HG03280 (cell line): ENCODE measurements at regions not wholly inside any gene's neighbourhood (a gene's known extent, or its start where the extent isn't known, plus 50 kb on each side); places are given as distances from the start of the nearest gene placed in this dataset.
"Not testable (repeated sequence)": the region's sequence is repeated elsewhere in the genome, so short reads cannot be mapped to it uniquely, and the experiment has no call there.

Experiments used
- ATAC-seq: cut with Tn5 transposase; IDR thresholded peaks from one replicate; pipeline ENCODE4 v1.9.1; 2021; ENCODE audit warnings: mild to moderate bottlenecking, moderate library complexity; ENCODE audit not compliant: unreplicated experiment

GRCh38 chr20:19868441-19868840 lies 110.4 kb downstream of the RIN2 start:
- ATAC-seq: no peak

- ATAC-seq: no peak
These were observed 113.9 kb downstream of the RIN2 start for GRCh38 chr20:19872001-19872400.

DNA sequence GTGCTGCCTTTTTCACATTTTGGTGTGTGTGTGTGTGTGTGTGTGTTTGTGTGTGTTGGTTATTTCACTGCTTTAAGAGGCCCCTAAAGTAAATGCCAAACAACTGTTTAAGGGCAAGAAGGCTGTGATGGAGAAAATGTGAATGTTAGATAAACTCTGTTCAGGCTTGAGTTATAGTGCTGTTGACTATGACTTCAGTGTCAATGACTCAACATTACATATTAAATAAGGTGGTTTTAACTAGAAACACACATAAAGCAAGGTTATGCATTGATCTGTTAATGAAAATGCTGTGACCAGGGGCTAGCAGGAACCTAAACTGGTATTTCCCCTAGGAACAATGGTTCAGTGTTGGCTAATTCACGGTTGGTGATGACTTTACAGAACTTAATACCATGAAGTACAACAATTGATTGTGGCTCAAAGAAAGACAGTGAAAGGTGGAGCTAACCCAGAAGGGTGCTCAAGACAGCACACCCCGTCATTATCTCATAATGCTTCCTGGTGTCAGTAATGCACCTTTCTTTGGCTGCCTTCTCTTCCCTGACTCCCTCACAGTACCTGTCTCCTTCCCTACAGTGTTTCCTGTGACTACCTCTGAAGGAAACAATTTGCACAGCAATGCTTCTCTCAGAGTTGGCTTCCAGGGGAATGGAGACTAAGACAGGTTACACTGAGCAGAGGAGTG lies 116.1 kb downstream of the RIN2 start:
- ATAC-seq: no peak

- ATAC-seq: no peak
These were observed 117.5 kb downstream of the RIN2 start for GRCh38 chr20:19875376-19876221.

DNA sequence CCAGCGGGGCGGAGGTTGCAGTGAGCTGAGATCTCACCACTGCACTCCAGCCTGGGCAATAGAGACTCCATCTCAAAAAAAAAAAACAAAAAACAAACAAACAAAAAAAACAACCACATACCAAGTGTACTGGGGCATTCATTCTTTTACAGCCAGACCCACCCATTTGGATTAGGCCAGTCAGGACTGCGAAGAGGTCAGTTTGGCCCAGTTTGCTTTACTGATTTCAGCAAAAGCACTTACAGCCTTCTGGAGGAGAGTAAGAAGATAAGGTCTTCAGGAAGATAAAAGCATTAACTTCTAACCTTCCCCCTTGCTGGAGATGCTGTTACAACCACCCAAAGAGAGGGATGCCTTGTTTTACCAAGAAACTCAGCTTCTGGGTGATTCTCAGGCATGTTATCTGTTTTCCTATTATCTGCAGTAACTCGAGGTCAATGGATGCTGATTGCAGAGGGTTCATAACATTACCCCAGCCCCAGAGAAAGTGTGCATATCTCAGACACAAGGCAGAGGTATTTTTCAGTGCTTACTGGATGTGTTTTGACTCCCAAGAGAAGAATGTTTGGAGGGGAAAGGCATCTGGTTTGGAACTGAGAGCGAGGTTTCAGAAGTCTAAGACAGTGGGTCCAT lies 118.9 kb downstream of the RIN2 start:
- no peak for ATAC-seq

GRCh38 chr20:19879874-19880255 lies 121.8 kb downstream of the RIN2 start:
- not testable (repeated sequence) for ATAC-seq

- ATAC-seq: no peak
These were observed 122.4 kb downstream of the RIN2 start for GRCh38 chr20:19880256-19881079.

- no peak for ATAC-seq
These were observed 123.2 kb downstream of the RIN2 start for GRCh38 chr20:19881080-19881840.

DNA sequence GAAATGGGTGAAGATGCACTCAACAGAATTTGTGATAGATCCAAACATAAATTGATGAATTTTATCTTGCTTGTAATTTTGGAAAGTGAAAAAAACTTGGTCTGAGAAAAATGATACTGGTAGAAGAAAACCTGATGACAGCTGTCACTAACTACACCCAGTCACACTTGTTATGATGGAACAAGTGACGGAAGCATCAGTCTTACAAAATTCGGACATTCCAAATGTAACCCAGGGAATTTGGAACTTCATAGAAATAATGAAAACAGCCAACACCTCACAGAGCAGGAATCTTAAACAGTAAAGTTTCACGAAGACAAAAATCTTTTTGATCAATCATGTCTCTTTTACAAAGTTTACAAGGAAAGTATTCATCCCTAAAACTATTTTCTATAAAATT lies 123.9 kb downstream of the RIN2 start:
- no peak for ATAC-seq

- no peak for ATAC-seq
These were observed 124.4 kb downstream of the RIN2 start for GRCh38 chr20:19882446-19882845.

DNA sequence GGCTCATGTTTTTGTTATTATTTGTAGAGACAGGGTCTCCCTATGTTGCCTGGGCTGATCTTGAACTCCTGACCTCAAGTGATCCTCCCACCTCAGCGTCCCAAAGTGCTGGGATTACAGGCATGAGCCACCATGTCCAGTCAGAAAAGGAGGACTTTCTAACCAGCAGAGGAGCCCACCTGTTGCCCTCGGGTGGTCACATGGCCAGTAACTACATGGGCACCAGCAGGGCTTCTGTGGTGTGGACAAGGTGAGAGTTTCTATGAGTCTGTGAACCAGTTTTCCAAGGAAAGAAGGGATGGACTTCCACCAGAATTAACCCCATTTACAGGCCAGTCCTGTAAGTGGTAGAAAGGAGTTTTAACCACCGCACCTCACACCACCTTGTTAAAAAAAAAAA lies 125.4 kb downstream of the RIN2 start:
- ATAC-seq: no peak

DNA sequence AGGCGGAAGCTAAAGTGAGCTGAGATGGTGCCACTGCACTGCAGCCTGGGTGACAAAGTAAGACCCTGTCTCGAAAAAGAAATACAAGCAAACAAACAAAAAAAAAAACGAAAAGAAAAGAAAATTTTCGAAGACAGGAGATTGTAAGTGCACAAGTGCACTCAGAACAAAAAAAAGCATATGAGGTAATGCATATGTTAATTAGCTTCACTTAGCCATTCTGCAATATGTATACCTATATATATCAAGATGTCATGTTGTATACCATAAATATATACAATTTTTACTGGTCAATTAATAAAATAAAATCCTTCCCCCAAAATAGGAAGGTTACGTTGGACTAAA lies 127.5 kb downstream of the RIN2 start:
- no peak for ATAC-seq

GRCh38 chr20:19885939-19886660 lies 128.0 kb downstream of the RIN2 start:
- no peak for ATAC-seq

GRCh38 chr20:19886661-19887288 lies 128.7 kb downstream of the RIN2 start:
- no peak for ATAC-seq

DNA sequence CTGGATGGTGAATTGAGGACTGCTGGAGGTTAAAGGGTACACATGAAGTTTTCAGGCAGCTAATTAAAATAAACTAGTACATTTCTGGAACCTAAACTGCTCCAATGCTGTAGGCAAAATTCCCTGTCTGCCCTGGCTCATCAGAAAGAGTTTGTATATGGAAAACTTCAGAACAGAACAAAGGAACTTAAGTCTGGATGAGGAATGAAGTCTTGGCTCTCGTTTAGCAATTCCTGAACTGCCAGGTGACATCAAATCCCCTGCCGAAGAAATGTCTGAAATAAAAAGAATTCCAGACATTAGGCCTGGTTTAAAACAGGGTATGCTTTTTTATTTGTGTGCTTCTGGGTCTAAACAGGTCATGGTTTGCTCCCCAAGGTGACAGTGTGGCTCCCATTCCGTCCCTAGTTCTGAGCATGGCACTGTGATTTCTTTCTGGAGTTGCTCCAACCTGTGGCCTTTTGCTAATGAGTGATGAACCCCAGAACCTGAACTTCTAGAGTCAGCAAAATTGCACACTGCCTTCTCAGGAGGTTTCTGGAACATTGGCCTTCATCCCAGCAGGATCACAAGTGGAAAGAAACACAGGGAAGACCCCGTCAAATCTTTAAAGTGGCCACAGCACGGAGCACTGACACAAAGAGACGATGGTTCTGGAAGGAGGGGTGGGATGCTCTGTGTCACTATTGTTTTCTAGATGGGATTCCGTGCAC lies 129.4 kb upstream of the NAA20 start:
- no peak for ATAC-seq

DNA sequence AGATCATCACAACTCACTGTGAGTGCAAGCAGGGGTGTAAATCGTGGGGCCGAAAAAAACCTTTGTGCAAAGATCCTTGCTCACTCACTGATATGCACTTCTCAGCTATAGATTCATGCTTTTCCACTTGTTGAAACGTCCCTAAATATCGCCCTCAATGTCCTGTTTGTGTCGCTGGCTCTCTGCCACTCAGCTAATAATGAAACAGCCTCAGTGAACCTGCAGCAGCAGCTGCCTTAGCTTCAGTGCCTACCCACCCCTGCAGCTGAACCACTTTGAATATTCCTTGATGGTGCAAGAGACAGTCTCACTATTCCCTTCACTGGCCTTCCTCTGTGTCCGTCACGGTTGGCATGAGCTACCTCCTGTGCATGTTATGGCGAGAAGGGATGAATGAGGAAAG lies 128.9 kb upstream of the NAA20 start:
- ATAC-seq: no peak

DNA sequence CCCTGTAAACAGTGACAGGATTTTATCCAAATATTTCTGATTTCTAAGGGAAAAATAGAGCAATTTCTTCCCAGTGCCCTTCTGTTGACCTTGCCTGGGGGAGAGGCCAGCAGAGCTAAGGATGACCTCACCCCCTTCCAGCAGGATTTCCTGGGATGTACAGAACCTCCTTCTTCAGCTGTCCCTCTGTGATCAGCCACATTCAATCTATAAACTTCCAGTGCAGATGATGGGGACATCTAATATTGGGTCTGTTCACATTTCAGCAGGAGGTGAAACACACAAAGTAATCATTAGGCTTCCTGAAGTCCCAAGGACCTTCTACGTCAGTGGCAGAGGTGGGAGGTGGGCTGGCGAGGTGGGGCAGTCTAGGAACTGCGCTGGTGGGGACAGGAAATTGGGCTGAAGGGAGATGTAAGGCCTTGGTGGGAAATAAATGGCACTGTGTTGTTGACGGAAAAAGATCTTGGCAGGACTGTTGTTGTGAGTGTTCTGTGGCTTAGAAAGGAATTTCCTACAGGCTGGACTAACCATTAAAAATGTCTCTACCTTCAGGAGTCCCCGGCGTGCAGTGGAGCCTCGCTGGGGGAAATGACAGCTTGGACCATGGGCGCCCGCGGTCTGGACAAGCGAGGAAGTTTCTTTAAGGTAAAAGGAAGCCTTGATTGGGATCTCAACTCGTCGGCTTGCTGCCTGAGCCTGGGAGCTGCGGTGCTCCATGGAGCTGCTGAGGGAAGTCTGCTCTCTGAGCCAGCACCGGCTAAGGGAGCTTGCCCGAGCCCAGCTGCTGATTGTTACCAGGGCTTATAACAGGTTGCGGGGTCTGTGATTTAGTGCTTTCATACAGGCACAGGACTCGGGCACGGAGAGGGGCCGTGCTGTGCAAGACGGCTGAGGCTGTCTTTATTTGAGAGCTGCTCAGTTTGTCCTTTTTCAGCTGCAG lies 127.9 kb upstream of the NAA20 start:
- no peak for ATAC-seq
